ENCODE measurements at regions not wholly inside any gene's neighbourhood (a gene's known extent, or its start where the extent isn't known, plus 50 kb on each side); places are given as distances from the start of the nearest gene placed in this dataset.
A peak's percentile ranks its signal among the peaks of the same experiment; 100 is the strongest.

GRCh38 chr4:130632731-130633604 is 1537.0 kb downstream of the C4orf33 start:
- DNase-seq, result no peak
- in situ Hi-C loops (cut with HindIII; ENCODE audit: low pct_ligation_motif_present, low pct_unique_long_range_greater_than_20kb, low sequenced_read_pairs), result no loop called here

DNA sequence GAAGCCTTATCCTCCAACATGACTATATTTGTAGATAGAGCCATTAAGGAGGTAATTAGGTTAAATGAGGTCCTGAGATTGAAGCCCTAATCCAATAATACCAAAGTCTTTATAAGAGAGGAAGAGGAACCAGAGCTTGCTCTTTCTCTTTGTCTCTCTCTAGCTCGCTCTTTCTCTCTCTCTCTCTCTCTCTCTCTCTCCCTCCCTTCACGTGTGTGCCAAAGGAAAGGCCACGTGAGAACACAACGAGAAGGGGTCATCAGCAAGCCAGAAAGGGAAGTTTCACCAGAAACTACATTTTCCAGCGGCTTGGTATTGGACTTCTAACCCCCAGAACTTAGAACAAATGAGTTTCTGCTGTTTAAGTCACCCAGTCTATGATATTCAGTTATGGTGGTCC is 1540.5 kb downstream of the C4orf33 start:
- in situ Hi-C loops (cut with HindIII; ENCODE audit: low pct_ligation_motif_present, low pct_unique_long_range_greater_than_20kb, low sequenced_read_pairs), result no loop called here

DNA sequence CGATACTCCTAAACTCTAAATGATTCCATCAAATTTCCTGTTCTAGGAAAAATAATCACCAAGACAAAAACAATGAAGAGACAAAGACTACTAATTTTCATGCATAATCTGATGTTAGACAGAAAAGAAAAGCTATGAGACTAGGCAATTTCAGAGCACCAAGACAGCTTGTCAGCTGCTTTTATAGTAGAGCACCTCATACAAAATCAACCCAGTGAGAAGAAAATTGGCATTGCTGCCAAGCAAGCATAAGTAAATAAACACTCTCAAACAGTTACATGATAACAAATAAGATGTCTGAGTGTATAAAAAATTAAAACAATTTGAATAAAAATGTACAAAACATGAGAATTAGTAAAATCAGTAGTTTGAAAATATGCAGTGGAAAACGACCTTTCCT is 1544.6 kb downstream of the C4orf33 start:
- DNase-seq, result no peak
- in situ Hi-C loops (cut with HindIII; ENCODE audit: low pct_ligation_motif_present, low pct_unique_long_range_greater_than_20kb, low sequenced_read_pairs), result no loop called here

More for the DNA sequence above, 1540.5 kb downstream of the C4orf33 start:
- no peak for DNase-seq

GRCh38 chr4:130646886-130647285 is 1550.9 kb downstream of the C4orf33 start:
- no peak for DNase-seq
- in situ Hi-C loops (cut with HindIII; ENCODE audit: low pct_ligation_motif_present, low pct_unique_long_range_greater_than_20kb, low sequenced_read_pairs), result no loop called here

- no peak for DNase-seq
- in situ Hi-C loops (cut with HindIII; ENCODE audit: low pct_ligation_motif_present, low pct_unique_long_range_greater_than_20kb, low sequenced_read_pairs), result no loop called here
Measured at GRCh38 chr4:130648570-130648969, 1552.6 kb downstream of the C4orf33 start.

DNA sequence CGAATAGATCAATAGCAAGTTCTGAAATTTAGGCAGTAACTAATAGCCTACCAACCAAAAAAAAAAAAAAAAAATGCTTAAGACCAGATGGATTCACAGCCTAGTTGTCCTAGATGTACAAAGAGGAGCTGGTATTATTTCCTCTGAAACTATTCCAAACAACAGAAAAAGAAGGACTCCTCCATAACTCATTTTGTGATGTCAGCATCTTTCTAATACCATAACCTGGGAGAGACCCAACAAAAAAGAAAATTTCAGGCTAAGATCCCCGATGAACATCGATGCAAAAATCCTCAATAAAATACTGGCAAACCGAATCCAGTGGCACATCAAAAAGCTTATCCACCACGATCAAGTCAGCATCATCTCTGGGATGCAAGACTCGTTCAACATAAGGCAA is 1557.9 kb downstream of the C4orf33 start:
- no peak for DNase-seq

DNA sequence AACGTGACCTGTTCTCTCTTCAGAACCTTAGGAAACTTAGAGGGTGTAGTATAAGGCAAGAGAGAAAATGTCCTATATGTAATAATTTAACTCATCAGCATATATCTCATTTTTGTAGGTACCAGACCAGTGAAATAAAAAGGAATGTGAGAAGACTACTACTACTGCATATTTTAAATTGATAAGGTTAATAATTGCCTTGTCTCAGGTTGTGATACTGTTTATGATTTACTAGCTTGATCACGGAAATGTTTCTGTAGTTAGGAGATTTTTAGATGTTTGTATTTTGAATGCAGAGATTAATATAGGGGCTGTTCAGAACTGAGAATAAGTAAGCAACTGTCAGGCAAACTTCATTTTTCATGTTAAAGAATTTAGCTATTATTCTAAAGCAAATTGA is 1563.4 kb downstream of the C4orf33 start:
- DNase-seq, result peak; percentile 38
- in situ Hi-C loops (cut with HindIII; ENCODE audit: low pct_ligation_motif_present, low pct_unique_long_range_greater_than_20kb, low sequenced_read_pairs), result no loop called here

More for the DNA sequence above, 1557.9 kb downstream of the C4orf33 start:
- in situ Hi-C loops (cut with HindIII; ENCODE audit: low pct_ligation_motif_present, low pct_unique_long_range_greater_than_20kb, low sequenced_read_pairs), result no loop called here

DNA sequence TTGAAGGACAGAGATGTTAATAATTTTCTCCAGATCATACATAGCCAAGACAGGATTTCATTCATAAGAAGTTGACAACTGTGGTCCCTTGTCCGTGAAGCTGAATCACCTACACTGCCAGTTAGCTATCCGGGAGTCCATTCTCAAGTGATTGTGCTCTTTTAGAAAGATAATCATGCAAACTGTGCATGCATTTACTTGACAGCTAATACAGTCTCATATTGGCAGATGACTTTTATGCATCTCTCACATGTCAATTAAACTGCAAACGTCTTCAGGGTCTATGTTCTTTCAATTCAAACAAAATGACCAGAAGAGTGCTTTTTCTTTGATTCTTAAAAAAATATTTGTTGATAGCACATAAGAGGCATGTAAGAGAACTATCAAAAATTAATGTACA is 1572.9 kb downstream of the C4orf33 start:
- no peak for DNase-seq
- in situ Hi-C loops (cut with HindIII; ENCODE audit: low pct_ligation_motif_present, low pct_unique_long_range_greater_than_20kb, low sequenced_read_pairs), result no loop called here

GRCh38 chr4:130675266-130675665 is 1579.3 kb downstream of the C4orf33 start:
- no peak for DNase-seq
- in situ Hi-C loops (cut with HindIII; ENCODE audit: low pct_ligation_motif_present, low pct_unique_long_range_greater_than_20kb, low sequenced_read_pairs), result no loop called here

DNA sequence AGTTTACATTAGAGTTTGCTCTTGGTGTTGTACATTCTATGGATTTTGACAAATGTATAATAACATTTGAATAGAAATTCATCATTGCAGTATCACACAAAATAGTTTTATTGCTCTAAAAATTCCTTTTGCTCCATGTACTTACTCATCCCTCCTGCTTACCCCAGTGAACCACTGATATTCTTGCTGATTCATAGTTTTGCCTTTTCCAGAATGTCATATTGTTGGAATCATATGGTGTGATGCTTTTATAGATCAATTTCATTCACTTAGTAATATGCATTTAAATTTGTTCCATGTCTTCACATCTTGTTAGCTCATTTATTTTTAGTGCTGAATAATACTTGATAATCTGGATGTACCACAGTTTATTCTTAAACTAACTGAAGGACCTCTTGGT is 1593.2 kb downstream of the C4orf33 start:
- in situ Hi-C loops (cut with HindIII; ENCODE audit: low pct_ligation_motif_present, low pct_unique_long_range_greater_than_20kb, low sequenced_read_pairs), result no loop called here

GRCh38 chr4:130698251-130698650 is 1602.3 kb downstream of the C4orf33 start:
- in situ Hi-C loops (cut with HindIII; ENCODE audit: low pct_ligation_motif_present, low pct_unique_long_range_greater_than_20kb, low sequenced_read_pairs), result no loop called here

More for the DNA sequence above, 1593.2 kb downstream of the C4orf33 start:
- no peak for DNase-seq

GRCh38 chr4:130699004-130699403 is 1603.1 kb downstream of the C4orf33 start:
- no peak for DNase-seq
- in situ Hi-C loops (cut with HindIII; ENCODE audit: low pct_ligation_motif_present, low pct_unique_long_range_greater_than_20kb, low sequenced_read_pairs), result no loop called here

More at GRCh38 chr4:130698251-130698650, 1602.3 kb downstream of the C4orf33 start:
- DNase-seq, result no peak

DNA sequence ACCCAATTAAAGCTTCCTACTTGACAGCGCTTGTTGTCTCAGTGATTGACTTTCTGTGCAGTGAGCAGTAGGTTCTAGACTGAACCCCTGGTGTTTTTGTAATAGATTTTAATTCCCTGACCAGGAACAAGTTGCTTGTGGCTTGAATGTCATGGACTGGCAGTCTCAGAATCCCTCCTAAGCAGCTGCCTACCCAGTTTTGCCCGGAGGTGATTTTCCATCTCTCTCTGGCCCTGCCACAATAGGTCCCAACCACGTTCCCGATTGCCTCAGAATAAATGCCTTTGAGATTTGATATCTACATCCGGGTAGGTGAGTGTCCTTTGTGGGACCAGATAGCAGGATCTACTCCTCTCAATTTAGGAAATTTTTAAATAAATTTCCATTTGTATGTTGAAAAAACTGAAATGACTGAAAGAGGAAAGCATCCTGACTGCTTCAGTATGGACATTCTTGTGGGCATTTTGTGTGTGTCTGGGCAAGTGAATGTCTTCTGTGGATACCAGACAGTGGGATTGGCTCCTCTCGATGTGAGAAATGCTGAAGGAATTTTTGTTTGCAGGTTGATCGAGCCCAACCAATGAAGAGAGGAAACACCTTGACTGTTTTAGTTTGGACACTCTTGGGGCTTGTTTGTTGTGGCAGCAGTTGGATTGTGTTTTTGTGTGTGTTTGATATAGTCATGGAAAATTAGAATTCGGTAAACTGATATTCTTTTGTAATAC is 1607.4 kb downstream of the C4orf33 start:
- in situ Hi-C loops (cut with HindIII; ENCODE audit: low pct_ligation_motif_present, low pct_unique_long_range_greater_than_20kb, low sequenced_read_pairs), result no loop called here
- no peak for DNase-seq

GRCh38 chr4:130705023-130705422 is 1609.1 kb downstream of the C4orf33 start:
- no peak for DNase-seq
- in situ Hi-C loops (cut with HindIII; ENCODE audit: low pct_ligation_motif_present, low pct_unique_long_range_greater_than_20kb, low sequenced_read_pairs), result no loop called here

DNA sequence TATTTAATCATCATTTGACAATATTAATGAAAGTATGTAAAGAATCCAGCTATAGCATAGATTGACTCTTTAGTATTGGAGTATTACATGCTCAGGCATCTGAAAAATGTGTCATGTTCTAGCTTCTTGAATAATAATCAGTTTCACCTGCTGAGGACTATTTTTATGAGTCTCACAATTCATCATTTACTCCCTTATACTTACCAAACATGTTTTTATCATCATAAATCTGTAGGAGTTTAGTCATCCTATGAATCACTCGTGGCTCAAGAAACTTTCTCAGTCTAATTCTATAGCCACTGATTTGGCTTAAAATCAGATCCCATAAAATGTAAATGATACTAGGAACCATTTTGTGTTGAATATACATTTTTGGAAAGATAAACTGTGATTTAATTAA is 1616.1 kb downstream of the C4orf33 start:
- no peak for DNase-seq
- in situ Hi-C loops (cut with HindIII; ENCODE audit: low pct_ligation_motif_present, low pct_unique_long_range_greater_than_20kb, low sequenced_read_pairs), result no loop called here

- in situ Hi-C loops (cut with HindIII; ENCODE audit: low pct_ligation_motif_present, low pct_unique_long_range_greater_than_20kb, low sequenced_read_pairs), result no loop called here
- no peak for DNase-seq
Measured at GRCh38 chr4:130714006-130714405, 1618.1 kb downstream of the C4orf33 start.

GRCh38 chr4:130722361-130722760 is 1626.4 kb downstream of the C4orf33 start:
- no peak for DNase-seq
- in situ Hi-C loops (cut with HindIII; ENCODE audit: low pct_ligation_motif_present, low pct_unique_long_range_greater_than_20kb, low sequenced_read_pairs), result no loop called here

GRCh38 chr4:130736436-130737185 is 1640.7 kb downstream of the C4orf33 start:
- in situ Hi-C loops (cut with HindIII; ENCODE audit: low pct_ligation_motif_present, low pct_unique_long_range_greater_than_20kb, low sequenced_read_pairs), result no loop called here

DNA sequence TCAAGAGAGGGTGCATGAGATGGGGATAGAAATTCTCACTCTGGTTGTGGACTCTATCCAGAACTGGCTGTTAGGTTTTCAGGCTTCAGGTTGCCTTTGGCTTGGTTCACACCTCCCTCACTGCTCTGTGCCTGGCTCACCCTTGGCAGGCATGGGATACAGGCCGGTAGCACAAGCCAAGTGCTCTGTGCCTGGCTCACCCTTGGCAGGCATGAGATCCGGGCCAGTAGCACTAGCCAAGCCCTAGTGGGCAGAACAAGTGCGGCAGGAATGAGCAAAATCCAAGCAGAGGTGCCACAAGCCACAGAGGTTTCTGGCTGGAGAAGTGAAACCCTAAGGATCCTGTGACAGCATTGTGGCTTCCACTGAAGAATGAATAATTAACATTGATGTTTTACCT is 1642.3 kb downstream of the C4orf33 start:
- in situ Hi-C loops (cut with HindIII; ENCODE audit: low pct_ligation_motif_present, low pct_unique_long_range_greater_than_20kb, low sequenced_read_pairs), result no loop called here
- DNase-seq, result no peak

More at GRCh38 chr4:130736436-130737185, 1640.7 kb downstream of the C4orf33 start:
- DNase-seq, result no peak
